Mesodermal cell (in vitro differentiated cells): ENCODE measurements at regions not wholly inside any gene's neighbourhood (a gene's known extent, or its start where the extent isn't known, plus 50 kb on each side); places are given as distances from the start of the nearest gene placed in this dataset.

Experiments used
- H3K27ac ChIP-seq: 2 replicates; pipeline ENCODE4 v1.7.0; 2013; ENCODE audit warnings: mild to moderate bottlenecking, low read depth, low read length, moderate library complexity; ENCODE audit not compliant: severe bottlenecking
- H3K36me3 ChIP-seq: 2 replicates; pipeline ENCODE4 v1.7.1; 2013; ENCODE audit warnings: mild to moderate bottlenecking, low read length, moderate library complexity; ENCODE audit not compliant: control insufficient read depth, insufficient read depth
- H3K4me1 ChIP-seq: one replicate; pipeline ENCODE4 v1.7.1; 2013; ENCODE audit warnings: mild to moderate bottlenecking, low read length; ENCODE audit not compliant: insufficient read depth, control insufficient read depth, poor library complexity, severe bottlenecking
- H3K4me3 ChIP-seq: 2 replicates; pipeline ENCODE4 v1.7.0; 2013; ENCODE audit warnings: low read length, control low read depth, mild to moderate bottlenecking; ENCODE audit not compliant: insufficient read depth, poor library complexity, severe bottlenecking; ENCODE audit errors: extremely low read depth
- H3K9me3 ChIP-seq: 2 replicates; pipeline ENCODE4 v1.7.1; 2013; ENCODE audit warnings: mild to moderate bottlenecking, low read length, moderate library complexity; ENCODE audit not compliant: control insufficient read depth
- WGBS, 2 experiments: methylation state at CpG; one replicate each; pipeline ENCODE4 v1.1.5; 2013; ENCODE audit warnings: missing lambda C conversion rate in 2 of 2; ENCODE audit not compliant: insufficient coverage in 2 of 2; 5-methylcytosine and 5-hydroxymethylcytosine counted together

DNA sequence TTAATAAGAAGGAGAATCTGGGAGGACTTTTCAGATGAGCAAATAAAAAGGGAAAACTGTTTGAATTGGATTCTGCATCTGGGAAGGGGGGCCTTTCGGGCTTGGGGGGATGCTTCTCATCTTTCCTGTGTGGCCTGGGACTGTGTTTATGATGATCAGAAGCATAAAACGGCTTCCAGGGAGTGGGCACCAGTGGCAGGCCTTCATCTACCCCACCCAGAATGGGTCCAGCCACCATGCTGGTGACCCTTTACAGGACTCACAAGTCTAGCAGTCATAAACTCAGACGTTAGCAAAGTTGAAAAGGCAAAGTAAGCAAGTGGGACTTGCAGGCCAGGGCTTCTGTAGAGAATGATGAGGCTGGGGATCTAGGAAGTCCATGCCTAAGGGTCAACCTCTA, 198.3 kb upstream of the ZMIZ1 start:
- no peaks in the 10 kb centered on the region for H3K4me1 ChIP-seq
- WGBS, 2 experiments, result 77 to 100% methylated on average over 2 to 3 of the region's 3 CpGs
- H3K9me3 ChIP-seq, result no peaks in the 10 kb centered on the region
- no peak overlapping the region for H3K4me3 ChIP-seq
- no peaks in the 10 kb centered on the region for H3K36me3 ChIP-seq
- no peak overlapping the region for H3K27ac ChIP-seq

DNA sequence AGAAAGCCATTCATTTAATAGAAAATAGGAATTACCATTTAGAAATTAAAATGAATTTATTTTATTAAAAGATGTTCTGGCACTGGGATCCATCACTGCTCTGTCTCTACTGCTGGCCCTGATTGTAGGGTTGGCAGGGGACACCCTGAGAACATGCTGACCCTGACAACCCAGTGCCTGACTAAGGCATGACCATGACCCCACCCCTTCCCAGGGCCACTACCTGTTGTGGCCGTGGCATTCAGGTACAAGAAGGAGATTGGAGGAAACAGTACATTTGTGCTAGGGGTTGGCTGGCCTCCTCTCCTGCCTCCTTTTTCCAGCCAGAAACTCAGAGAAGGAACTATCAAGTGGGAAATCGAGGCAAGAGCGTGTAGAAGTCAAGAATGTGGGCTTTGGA, 197.0 kb upstream of the ZMIZ1 start:
- Histone ChIP-seq H3K27ac (no peak overlapping the region), H3K9me3 (no peaks in the 10 kb centered on the region), H3K4me1 (no peaks in the 10 kb centered on the region), H3K4me3 (no peak overlapping the region), H3K36me3 (no peaks in the 10 kb centered on the region)
- 100% methylated on average over 3 of the region's 3 CpGs; no CpG with 5 or more reads in 1 of the 2 experiments for WGBS, 2 experiments

DNA sequence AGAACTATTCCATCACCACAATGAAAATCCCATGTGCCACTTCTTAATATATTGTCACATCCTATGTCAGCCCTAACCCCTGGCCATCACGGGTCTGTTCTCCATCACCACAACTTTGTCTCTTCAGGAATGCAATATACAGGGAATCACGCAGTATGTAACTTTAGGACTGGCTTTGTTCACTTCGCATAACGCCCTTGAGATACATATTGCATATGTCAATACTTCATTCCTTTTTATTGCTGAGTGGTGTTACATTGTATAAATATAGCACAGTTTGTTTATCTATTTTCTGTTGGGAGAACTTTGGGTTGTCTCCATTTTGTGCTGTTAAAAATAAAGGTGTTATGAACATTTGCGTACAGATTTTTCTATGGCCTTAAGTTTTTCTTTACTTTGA, 195.4 kb upstream of the ZMIZ1 start:
- Histone ChIP-seq H3K36me3 (no peaks in the 10 kb centered on the region), H3K9me3 (no peaks in the 10 kb centered on the region), H3K27ac (no peak overlapping the region), H3K4me3 (no peak overlapping the region), H3K4me1 (no peaks in the 10 kb centered on the region)
- WGBS, 2 experiments, result 89 to 91% methylated on average over 1 to 3 of the region's 5 CpGs

DNA sequence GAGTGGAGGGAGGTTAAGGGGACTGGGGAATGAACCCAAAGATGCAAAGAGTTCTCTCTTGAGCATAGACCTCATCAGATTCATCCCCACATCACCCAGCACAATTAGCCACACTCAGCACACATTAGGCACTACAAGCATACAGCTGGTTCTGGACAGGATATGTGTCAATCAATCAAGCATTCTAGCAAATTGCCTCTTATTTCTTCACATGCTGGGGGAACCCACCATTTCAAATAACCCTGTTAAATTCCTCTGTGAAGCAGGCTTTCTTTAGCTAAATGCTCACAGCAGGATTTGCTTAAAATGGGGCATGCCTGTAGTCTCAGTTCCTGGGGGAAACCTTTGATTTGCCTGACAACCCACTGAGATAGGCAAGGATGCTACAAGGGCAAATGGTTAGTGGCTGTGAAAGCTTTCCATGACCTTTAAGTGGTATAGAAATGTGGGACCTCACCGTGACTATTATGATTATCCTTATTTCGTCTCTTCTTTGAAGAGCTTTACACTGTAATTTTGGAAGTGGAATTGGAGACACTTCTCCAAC, 193.4 kb upstream of the ZMIZ1 start:
- no peaks in the 10 kb centered on the region for H3K9me3 ChIP-seq
- H3K4me3 ChIP-seq, result no peak overlapping the region
- no peak overlapping the region for H3K27ac ChIP-seq
- no peaks in the 10 kb centered on the region for H3K4me1 ChIP-seq
- H3K36me3 ChIP-seq, result no peaks in the 10 kb centered on the region
- WGBS, 2 experiments, result no CpG with 5 or more reads among the region's 2 CpGs

DNA sequence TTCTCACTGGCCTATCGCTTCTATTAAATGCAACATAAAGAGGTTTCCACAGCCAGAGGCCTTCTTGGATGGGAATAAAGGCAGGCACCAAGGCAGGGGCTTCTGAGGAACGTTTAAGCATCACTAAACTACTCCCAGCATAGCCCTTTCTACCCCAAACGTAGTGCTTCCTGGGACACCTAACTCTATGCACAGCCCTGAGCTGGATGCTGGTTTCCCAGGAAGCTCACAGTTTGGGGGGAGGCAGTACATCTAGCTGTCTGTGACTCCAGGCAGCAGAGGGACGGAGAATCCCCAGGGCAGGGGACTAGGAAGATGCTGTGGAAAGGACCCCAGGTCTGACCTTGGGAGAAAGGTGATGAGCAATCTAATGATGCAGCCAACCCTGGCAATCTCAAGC, 192.8 kb upstream of the ZMIZ1 start:
- H3K27ac ChIP-seq, result no peak overlapping the region
- H3K4me3 ChIP-seq, result no peak overlapping the region
- no peaks in the 10 kb centered on the region for H3K9me3 ChIP-seq
- H3K4me1 ChIP-seq, result no peaks in the 10 kb centered on the region
- 50 to 60% methylated on average over 1 to 2 of the region's 4 CpGs for WGBS, 2 experiments
- no peaks in the 10 kb centered on the region for H3K36me3 ChIP-seq

DNA sequence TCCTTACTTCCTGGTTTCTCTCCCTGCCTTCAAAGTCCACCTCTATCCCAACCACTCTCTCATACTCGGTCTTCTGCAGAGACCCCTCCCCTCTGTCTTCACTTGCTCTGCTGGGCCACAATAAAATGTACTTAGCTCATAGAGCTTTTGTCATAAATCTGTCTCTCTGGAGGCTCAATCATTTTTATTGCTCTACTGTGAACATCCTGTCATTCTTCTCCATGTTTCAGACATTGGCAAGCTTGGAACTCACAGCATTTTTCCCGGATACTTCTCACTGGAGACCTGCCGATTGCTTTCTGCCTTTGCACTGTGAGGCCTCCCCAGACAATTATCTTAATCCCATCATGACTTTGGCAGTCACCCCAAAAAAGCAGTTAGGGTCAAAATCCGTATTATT, 192.3 kb upstream of the ZMIZ1 start:
- no peak overlapping the region for H3K4me3 ChIP-seq
- no peaks in the 10 kb centered on the region for H3K4me1 ChIP-seq
- no peaks in the 10 kb centered on the region for H3K36me3 ChIP-seq
- H3K9me3 ChIP-seq, result no peaks in the 10 kb centered on the region
- WGBS, 2 experiments, result 88 to 89% methylated on average over 3 to 4 of the region's 4 CpGs
- H3K27ac ChIP-seq, result no peak overlapping the region

DNA sequence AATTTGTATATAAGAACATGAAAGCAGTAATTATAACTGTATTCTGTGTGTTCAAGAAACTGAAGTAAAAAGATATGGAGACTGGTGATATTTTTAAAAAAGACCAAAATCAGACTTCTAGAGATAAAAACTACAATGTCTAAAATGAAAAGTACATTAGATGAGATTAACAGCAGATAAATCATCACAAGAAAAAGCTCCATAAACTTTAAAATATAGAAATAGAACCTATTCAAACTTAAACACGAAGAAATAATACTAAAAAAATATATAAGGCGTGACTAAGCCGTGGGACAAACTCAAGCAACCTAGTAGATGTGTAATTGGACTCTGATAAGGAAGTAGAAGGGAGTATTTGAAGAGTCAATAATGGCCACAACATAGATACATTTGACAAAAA, 189.1 kb upstream of the ZMIZ1 start:
- H3K4me3 ChIP-seq, result no peak overlapping the region
- H3K27ac ChIP-seq, result no peak overlapping the region
- no peaks in the 10 kb centered on the region for H3K4me1 ChIP-seq
- WGBS, 2 experiments, result no CpG with 5 or more reads among the region's 3 CpGs
- no peaks in the 10 kb centered on the region for H3K36me3 ChIP-seq
- H3K9me3 ChIP-seq, result no peaks in the 10 kb centered on the region

DNA sequence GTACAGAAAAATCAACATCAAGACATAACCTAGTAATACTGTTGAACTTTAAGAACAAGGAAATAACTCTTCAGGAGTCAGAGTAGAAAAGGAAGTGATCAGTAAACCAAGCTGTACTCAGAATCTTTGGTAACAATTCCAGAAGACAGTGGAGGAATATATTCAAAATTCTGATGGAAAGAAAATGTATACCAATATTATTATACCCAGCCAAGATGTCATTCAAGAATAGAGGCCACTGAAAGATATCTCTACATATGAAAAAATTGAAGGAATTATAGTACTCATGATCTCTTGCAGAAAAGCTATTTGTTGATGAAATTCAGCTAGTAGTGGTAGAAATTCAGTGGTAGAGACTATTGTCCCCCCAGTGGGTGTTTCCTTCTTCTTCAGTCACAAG, 182.6 kb upstream of the ZMIZ1 start:
- Histone ChIP-seq H3K4me3 (no peak overlapping the region), H3K36me3 (no peaks in the 10 kb centered on the region), H3K9me3 (peaks cover 5% of the 10 kb centered on the region), H3K4me1 (no peaks in the 10 kb centered on the region), H3K27ac (no peak overlapping the region)

DNA sequence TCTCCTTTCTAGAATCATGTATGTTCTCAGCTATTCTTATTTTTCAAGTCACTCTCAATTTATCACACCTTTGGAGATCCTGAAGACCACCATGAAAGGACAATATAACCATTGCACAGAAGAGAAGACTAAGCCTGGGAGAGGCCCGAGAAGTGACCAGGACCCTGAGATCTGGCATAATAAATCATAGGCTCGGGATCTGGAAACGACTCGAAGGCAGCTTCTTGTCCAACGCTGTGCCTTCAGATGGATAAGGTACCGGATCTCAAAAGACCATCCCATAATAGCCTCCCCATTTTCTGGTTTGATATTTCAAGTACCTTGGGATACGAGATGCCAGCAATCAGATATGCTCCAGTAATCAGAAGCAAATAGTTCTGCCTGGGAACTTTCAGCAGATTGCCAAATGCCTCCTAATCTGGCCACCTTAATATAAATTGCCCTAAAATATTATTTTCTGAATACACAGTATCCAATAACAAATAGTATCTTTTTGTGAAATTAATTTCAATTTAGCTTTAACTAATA, 179.2 kb upstream of the ZMIZ1 start:
- Histone ChIP-seq H3K27ac (no peak overlapping the region), H3K9me3 (peaks cover 5% of the 10 kb centered on the region), H3K36me3 (no peaks in the 10 kb centered on the region), H3K4me1 (no peaks in the 10 kb centered on the region), H3K4me3 (no peak overlapping the region)
- WGBS, 2 experiments, result 88 to 90% methylated on average over 7 of the region's 7 CpGs

DNA sequence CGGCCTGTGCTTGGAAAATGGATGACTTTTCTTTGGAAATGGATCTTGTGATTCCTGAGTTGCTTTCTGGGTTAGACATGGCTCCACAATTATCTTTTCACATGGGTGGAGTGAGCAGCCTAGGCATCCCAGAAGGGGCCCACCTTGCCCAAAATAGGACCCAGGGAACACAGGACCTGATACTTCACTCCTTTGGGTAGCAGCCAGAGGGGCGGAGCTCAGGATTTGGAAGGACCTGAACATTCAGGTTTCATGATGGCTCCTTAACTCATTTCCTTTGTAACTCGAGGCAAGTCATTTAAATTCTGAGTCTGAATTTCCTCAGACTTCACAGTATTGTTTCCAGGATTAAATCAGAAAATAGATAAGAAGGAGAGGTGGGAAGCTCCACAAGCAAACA, 178.3 kb upstream of the ZMIZ1 start:
- no peak overlapping the region for H3K27ac ChIP-seq
- WGBS, 2 experiments, result 84 to 100% methylated on average over 1 to 3 of the region's 3 CpGs
- H3K4me1 ChIP-seq, result no peaks in the 10 kb centered on the region
- H3K36me3 ChIP-seq, result no peaks in the 10 kb centered on the region
- H3K4me3 ChIP-seq, result no peak overlapping the region
- peaks cover 5% of the 10 kb centered on the region for H3K9me3 ChIP-seq

DNA sequence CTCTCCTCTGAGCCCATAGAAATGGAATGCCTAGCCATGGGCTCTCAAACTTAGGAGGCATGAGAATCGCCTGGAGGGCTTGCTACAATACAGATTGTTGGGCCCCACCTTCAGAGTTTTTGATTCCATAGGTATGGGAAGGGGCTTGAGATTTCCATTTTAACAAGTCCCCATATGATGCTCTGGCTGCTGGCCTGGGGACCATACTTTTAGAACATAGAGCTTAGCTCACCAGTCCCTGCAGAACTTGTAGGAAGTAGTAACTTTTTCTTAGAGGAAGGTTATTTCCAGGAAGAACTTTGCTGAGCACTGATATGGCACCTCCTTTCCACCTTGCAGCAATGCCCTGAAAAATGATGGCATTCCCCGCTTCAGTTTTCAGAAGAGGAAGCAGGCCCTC, 177.0 kb upstream of the ZMIZ1 start:
- Histone ChIP-seq H3K4me1 (no peaks in the 10 kb centered on the region), H3K27ac (no peak overlapping the region), H3K36me3 (no peaks in the 10 kb centered on the region), H3K9me3 (no peaks in the 10 kb centered on the region), H3K4me3 (no peak overlapping the region)
- 92 to 100% methylated on average over 2 of the region's 2 CpGs for WGBS, 2 experiments
